DOHH2 (cell line): ENCODE measurements at regions not wholly inside any gene's neighbourhood (a gene's known extent, or its start where the extent isn't known, plus 50 kb on each side); places are given as distances from the start of the nearest gene placed in this dataset.

Experiments used
- EZH2phosphoT487 ChIP-seq: fragments of 200-600 bp; sonication (generic); IDR thresholded peaks from 2 replicates; pipeline ENCODE4 v1.6.1; 2017; ENCODE audit warnings: borderline replicate concordance, mild to moderate bottlenecking, antibody characterized with exemption, low read length, moderate library complexity, mixed read lengths
- TF ChIP-seq, protein P1 (sequence below): fragments of 200-600 bp; sonication (generic); IDR thresholded peaks from one replicate; pipeline ENCODE4 v1.5.1; 2014; ENCODE audit warnings: antibody characterized with exemption, mild to moderate bottlenecking, low read depth, low read length; ENCODE audit not compliant: poor library complexity, severe bottlenecking

DNA sequence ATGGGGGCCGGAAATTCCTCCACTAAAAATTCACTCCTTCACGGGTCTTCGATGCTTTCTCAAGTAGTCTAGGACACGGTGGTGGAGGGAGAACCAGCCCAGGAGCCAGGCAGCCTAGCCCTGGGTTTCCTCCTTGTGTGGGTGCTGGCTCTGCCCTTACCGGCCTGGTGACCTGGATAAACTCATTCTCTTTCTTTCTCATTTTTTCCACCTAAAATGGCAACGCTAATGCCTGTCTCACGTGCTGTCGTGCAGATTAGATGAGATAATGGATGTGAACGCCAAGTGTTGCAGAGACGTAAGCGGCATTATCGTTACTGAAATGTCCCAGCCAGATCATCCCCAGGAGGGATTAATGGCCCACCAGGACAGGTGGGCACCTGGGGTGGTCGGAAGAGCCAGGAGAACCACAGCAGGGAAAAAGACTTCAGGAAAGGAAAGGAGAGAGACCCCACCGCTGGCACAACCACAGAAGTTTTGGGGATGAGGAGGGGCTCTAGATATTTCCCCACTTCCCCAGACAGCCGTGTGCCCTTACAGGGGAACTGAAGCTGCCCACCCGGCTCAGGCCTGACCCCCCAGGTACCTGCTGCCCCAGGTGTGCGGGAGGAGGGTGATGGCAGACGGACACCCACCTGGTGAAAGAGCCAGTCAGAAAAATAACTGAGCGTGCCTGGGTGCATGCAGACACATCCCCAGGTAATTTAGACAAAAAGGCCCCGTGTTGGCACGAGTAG, 100.8 kb upstream of the ASAP2 start:
- TF ChIP-seq, protein P1, sequence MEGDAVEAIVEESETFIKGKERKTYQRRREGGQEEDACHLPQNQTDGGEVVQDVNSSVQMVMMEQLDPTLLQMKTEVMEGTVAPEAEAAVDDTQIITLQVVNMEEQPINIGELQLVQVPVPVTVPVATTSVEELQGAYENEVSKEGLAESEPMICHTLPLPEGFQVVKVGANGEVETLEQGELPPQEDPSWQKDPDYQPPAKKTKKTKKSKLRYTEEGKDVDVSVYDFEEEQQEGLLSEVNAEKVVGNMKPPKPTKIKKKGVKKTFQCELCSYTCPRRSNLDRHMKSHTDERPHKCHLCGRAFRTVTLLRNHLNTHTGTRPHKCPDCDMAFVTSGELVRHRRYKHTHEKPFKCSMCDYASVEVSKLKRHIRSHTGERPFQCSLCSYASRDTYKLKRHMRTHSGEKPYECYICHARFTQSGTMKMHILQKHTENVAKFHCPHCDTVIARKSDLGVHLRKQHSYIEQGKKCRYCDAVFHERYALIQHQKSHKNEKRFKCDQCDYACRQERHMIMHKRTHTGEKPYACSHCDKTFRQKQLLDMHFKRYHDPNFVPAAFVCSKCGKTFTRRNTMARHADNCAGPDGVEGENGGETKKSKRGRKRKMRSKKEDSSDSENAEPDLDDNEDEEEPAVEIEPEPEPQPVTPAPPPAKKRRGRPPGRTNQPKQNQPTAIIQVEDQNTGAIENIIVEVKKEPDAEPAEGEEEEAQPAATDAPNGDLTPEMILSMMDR = no peak
- no peak for TF ChIP-seq EZH2phosphoT487
